PFSK-1 (cell line): ENCODE measurements at regions not wholly inside any gene's neighbourhood (a gene's known extent, or its start where the extent isn't known, plus 50 kb on each side); places are given as distances from the start of the nearest gene placed in this dataset.

Experiments used
- POLR2AphosphoS5 ChIP-seq: IDR thresholded peaks from 2 replicates; pipeline ENCODE4 v1.6.1; 2012; ENCODE audit warnings: low read depth, mild to moderate bottlenecking, control low read depth, low read length, moderate library complexity
- SIN3A ChIP-seq: IDR thresholded peaks from 2 replicates; pipeline ENCODE4 v1.6.1; 2012; ENCODE audit warnings: mild to moderate bottlenecking, low read length, moderate library complexity, borderline replicate concordance; ENCODE audit not compliant: insufficient read depth
- TAF1 ChIP-seq: IDR thresholded peaks from 2 replicates; pipeline ENCODE4 v1.6.1; 2012; ENCODE audit warnings: low read length, control low read depth, borderline replicate concordance; ENCODE audit not compliant: insufficient read depth

- TF ChIP-seq TAF1 = no peak
- TF ChIP-seq POLR2AphosphoS5 = no peak
- no peak for TF ChIP-seq SIN3A
These were observed 560.6 kb upstream of the SPRY2 start for GRCh38 chr13:80901530-80901929.
